HG03460 (cell line): ENCODE measurements at regions not wholly inside any gene's neighbourhood (a gene's known extent, or its start where the extent isn't known, plus 50 kb on each side); places are given as distances from the start of the nearest gene placed in this dataset.
"Not testable (repeated sequence)": the region's sequence is repeated elsewhere in the genome, so short reads cannot be mapped to it uniquely, and the experiment has no call there.

ENCODE experiments used
- ATAC-seq: cut with Tn5 transposase; IDR thresholded peaks from one replicate; pipeline ENCODE4 v1.9.1; 2021; ENCODE audit not compliant: unreplicated experiment

DNA sequence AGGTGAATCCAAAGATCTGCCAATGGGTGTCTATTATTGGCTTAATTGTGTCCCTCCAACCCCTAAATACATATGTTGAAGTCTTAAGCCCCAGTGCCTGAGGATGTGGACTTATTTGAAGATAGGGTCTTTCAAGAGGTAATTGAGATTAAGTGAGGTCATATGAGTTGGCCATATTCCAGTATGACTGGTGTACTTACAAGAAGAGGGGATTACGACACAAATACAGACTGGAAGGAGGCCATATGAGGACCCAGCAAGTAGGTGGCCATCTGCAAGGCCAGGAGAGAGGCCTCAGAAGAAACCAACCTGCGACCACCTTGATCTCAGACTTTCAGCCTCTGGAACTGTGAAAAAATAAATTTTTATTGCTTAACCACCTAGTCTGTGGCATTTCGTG is 121.1 kb upstream of the FN1 start:
- no peak for ATAC-seq

DNA sequence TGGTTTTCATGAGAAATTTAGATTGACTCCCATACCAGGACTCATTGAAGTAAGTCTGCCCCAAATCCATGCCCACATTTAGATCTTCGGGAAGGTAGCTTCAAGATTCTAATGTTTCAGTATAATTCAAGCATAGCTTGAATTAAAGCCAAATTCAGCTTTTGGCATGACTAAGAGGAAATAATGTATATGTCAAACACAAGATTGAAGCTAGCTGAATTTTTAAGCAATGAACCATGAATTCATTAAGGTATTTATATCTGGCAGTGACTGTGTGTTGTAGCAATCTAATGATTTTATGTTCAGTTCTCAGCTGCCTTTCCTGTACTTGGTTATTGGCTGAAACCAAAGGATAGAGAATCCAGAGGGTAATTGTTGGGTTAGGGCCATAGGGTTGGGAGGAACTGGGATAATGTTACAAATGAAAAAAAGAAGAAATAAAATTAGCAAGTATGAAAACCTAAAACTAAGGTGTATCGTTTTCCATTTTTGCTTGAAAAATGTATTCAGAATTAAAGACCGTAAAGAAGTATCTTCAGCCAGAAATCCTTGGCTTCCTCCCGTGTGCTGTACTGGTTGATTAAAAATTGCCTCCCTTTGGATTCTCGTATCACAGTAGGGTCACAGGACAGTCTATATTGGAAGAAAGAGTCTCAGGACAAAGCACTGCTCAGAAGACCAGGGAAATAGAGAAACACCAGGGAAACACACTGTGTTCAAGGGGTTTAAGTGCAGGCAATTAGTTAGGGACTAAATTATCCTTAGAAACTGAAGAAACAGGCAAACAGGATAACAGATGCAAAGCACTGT is 119.0 kb upstream of the FN1 start:
- ATAC-seq: no peak

DNA sequence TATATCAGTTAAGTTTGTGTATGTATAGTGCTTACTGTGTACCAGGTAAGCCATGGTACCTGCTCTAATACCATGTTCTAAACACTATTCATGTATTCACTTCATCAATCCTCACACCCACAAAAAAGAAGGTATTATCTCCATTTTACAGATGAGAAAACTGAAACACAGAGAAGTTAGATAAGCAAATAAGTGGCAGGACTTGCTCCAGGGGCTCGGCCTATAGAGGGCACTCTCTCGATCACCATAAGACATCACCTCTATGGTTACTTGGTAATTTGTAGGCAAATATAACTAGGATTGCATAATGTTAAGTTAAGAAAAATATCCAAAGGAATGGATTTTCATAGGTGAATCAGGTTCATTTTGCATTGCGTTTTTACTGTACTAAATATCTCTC is 118.1 kb upstream of the FN1 start:
- no peak for ATAC-seq

DNA sequence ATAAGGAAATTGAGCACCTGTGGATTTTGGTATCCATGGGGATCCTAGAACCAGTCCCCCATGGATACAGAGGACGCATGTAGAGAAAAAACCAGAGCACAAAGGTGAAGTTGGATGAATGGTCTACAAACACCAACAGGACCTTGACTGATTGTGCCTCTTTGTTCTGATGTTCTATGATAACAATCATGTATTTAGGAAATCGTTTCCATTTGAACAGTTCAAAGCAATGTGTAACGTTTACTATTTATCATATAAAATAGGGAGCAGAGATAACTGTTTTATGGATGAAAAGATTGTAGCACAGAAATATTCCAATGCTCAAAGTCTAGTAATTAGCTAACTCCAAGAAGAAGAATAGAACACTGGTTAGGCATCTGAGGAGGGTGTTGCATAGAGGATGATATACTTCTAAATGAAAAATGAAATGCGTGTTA is 116.3 kb upstream of the FN1 start:
- ATAC-seq: no peak

DNA sequence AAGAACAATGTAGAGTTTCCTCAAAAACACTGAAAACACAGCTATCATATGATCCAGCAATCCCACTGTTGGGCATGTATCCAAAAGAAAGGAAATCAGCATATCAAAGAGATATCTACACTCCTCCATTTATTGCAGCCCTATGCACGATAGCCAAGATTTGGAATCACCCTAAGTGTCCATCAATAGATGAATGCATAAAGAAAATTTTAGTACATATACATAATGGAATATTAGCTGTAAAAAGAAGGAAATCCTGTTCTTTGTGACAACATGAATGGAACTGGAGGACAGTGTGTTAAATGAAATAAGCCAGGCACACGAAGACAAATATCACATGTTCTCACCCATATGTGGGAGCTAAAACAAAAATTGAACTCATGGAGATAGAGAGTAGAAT is 114.5 kb upstream of the FN1 start:
- ATAC-seq: no peak

DNA sequence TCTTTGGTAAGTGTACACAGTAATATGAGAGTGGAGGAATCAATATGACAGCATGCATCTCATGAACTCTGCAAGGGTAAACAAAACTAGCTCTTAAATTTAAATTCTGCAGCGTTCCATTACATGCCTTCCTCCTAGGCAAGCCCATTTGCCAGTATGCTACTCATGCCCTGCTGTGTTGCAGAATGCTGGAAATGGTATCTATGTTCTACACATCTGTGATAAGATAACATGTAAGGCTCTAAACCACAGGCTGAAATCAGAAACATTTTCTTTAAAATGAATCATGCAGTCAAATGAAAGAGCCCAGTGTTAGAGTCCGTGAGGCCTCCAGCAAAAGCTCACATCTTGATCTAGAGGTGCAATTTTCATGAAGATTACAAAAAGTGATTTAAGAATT is 112.8 kb upstream of the FN1 start:
- no peak for ATAC-seq

DNA sequence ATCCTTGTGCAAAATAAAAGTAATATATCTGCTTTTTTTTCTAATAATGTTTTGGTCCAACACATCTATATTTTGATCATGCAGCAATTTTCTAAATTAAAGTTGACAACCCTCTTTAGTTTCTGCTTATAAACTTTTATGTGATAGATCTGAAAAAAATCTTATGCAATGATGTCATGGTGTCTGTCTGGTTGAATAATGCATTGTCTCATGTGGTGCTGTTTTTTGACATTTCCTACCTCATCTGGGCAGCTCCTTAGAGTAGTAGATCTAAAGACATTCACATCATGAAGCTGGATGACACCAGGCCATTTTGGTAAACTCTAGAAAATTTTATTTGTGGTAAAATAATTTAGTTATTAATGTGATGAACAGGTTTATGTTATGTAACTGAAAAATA is 106.8 kb upstream of the FN1 start:
- ATAC-seq: no peak

DNA sequence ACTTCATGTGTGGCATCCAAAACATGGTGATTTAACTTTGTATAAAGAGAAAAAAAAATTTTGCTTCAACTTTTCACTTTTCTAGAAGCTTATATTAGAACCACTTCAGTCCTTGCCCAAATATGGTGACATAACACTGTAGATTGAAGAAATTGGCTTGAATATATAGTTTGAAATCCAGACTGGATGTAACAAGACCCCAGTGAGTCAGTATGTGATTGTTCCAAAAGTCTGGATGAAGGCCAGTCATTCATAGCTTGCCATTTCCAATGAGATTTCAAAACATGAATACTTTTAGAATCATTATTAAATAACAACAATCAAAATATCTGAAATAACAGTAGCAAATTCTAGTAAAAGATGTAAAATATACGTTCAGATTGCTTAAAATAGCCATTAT is 104.8 kb upstream of the FN1 start:
- no peak for ATAC-seq

DNA sequence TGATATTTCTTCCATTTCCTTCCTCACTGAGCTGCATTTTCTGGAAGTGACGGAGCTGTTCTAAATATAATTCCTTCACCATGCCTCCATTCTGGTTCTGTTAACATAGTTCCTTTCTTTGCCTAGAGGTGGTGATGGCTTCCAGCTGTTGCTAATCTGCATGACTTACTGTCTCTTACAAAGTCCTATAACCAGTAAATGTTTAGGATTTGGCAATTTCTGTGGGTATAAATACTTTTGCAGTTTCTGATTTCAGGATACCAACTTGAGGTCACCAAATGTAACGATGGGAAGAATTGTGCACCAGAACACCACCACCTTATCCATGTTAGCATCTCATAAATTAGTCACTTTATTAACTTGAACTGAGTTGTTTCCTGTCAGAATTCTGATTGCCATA is 101.7 kb upstream of the FN1 start:
- no peak for ATAC-seq

DNA sequence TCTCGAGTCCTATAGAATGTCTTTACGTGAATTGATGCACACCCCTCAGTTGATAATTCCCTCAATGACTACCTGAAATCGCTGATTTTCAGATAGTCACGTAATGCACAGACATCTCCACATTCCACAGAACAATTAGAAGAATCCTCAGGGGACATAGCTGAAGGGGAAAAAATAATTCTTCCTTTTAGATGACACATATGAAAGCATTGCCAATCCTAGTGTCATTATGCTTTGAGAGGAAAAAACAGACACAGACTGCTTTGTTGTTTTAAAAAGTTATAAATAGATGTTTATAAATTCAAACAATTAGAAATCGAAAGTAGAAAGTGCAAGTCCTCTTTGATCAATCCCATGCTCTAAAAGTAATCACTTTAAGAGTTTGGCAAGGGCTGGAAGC is 100.6 kb upstream of the FN1 start:
- ATAC-seq: no peak

DNA sequence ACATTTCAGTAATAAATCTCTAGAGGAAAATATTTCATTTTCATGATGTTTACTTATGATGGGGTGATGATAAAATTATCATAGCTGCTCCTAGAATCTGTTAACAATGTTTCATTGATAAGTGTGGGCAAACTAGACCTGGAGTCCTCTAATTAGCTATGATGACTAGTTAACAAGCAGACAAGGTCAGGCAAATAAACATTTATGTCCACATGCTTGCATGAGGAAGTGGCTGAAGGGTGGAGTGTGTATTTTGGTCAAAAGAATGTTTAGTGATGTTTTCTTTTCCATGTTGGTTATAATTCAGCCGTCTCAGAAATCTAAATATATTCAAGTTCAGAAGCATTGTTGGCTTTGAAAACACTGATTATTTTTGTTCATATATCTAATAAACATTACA is 99.9 kb upstream of the FN1 start:
- ATAC-seq: no peak

DNA sequence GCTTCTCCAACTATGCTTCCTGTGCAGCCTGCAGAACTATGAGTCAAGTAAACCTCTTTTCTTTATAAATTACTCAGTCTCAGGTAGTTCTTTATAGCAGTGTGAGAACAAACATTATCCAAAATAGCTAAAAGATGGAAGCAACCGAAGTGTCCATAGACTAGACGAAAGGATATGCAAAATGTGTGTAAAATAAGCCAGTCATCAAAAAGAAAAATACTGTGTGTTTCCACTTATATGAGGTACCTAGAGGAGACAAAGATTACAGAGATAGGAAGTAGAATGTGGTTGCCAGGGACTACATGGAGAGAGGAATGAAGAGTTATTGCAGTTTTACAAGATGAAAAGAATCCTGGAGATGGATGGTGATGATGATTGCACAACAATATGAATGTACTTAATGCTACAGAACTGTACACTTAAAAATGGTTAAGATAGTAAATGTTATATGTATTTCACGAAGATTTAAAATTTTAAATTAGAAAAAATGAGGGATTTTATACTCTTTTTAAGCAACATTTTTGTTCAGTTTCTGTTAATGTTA is 99.3 kb upstream of the FN1 start:
- no peak for ATAC-seq

DNA sequence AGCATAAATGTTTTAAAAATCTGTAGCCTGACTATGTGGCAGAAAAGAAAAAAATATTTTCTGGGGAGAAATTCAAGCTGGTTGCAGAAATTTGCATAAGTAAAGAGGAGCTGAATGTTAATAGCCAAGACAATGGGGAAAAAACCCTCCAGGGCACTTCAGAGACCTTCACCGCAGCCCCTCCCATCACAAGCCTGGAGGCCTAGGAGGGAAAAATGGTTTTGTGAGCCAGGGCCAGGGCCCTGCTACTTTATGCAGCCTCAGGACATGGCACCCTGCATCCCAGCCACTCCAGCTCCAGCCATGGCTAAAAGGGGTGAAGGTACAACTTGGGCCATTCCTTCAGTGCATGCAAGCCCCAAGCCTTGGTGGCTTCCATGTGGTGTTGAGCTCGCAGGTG is 97.8 kb upstream of the FN1 start:
- ATAC-seq: not testable (repeated sequence)

DNA sequence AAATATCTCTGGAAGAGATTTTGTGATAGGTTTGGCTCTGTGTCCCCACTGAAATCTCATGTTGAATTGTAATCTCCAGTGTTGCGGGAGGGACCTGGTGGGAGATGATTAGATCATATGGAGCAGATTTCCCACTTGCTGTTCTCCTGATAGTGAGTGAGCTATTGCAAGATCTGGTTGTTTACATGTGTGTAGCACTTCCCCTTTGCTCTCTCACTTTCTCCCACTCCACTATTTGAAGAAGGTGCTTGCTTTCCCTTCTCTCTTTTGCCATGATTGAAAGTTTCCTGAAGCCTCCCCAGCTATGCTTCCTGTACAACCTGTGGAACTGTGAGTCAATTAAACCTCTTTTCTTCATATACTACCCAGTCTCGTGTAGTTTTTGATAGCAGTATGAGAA is 97.0 kb upstream of the FN1 start:
- ATAC-seq: no peak

DNA sequence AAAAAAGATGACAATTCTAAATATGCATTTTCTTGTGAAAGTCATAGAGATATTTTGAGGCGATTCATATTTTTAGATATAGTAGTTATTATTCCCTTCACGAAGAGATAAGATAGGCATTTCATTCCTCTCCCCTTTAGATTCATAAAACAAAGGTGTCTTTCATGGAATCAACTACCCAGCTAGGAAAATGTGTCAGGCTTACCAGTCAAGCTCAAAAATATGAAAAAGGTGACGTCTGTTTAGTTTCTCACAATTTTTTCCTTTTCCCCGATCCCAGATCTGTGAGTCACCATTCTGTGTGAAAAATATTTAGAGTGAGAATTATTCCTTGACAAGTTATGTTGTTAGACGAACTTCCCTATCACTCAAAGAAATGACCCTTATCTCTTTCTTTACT is 95.4 kb upstream of the FN1 start:
- no peak for ATAC-seq

DNA sequence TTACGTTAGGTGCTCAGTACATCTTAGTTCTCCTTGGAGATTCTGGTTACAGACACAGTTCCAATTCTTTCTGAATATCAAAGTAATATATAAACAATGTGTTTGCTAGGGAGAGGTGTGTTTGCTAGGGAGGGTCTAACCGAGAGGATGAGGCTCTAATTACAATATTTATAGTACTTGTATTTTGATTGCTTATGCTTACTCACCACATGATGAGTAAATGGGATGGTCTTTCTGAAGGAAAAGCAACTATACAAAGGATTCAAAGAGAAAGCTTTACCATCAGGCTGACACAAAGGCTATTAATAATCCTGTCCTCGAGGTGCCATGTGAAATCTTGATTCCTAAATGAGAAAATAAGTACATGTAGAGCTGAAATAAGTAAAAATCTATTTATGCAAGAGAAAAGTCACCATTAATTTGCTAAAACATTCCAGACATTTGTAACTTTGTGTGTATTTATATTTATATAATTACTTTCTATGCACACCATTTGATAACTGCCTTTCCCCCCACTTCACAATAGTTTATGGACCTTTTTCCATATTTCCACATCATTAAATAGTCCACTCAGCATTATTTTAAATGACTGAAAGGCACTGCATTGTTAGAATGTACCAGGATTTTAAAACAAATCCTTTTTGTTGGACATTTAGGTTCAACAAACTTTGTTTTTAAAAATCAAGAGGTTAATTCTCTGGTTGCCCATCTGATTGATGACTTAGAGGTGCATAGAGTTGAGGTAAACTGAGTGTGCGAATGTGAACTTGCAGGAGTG is 94.5 kb upstream of the FN1 start:
- no peak for ATAC-seq

DNA sequence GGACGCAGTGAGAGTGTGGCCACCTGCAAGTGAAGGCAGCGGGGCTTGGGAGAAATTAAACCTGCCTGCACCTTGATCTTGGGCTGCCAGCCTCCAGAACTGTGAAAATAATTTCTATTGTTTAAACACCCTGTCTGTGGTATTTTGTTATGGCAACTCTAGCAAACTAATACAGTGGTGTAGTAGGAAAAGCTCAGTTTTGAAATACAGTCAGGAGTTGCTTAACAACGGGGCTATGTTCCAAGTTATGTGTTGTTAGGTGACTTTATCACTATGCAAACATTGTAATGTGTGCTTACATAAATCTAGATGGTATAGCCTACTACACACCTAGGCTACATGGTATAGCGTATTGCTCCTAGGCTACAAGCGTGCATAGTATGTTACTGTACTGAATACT is 93.4 kb upstream of the FN1 start:
- ATAC-seq: no peak

DNA sequence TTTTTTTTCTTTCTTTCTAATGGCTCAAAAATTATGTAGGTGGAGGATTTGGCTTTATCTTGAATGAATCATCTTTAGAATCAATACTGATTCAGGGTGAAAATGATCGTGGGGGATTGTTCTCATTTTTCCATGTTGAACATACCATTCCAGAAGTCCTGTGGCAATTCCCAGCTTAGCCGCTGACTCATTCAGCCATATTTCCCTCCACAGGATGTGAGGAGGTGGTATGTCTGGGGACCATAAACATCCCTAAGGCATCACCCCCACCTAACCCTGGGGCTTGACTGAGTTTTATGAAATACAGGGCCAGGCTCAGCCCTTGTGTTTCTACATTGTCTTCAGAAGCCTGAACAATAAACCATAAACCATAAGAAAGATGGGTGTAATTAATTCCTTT is 92.7 kb upstream of the FN1 start:
- ATAC-seq: no peak

DNA sequence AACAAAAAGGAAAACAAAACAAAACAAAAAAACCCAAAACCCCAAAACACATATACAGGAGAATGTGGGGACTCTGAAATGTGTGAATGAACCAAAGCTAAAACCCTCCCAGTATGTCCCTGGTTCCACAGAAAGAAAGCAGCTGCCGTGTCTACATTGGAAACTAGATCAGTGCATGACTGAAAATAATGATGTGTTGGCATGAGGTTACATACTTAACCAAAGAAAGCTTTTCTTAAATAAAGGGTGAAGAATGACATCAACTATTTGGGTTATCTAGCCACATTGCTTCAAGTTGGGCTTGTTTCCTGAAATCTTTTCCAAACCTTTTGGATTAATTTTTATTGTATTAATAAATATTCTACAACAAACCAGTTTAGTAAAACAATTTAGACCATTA is 91.9 kb upstream of the FN1 start:
- ATAC-seq: no peak

DNA sequence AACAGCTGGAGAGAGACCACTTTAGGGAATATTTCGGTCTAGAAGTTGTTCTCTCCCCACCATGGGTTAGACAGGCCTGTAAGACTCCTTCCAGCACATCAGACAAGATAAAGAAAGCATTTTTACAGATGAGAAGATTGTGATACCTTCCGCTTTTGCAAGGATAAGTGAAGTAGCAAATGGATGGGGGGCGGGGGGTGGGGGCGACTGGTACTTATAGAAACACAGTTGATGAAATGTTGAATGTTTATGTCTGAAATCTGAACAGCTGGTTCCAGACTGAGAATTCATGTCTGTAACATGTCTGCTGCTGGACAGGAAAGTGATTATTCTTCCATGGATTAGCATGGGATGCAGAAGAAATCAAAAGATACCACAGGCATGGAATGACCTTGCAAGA is 90.5 kb upstream of the FN1 start:
- ATAC-seq: no peak

DNA sequence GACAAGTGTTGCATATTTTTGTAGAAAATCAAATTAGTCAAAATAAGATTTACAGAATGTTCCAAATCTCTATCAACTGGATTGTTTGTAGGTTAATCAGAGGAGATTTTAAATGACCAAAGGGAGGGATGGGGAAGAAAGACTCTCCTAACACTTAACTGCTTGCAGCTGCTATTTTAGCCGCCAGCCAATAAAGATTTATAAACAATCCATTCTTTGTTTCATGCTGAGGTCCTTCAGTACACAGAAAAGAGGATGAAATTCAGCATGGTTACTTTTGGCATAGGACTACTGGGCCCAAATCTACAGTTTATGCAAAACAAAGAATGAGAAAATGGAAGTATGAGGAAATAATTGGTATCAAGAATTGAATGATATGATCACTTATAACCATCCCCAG is 86.4 kb upstream of the FN1 start:
- ATAC-seq: no peak

DNA sequence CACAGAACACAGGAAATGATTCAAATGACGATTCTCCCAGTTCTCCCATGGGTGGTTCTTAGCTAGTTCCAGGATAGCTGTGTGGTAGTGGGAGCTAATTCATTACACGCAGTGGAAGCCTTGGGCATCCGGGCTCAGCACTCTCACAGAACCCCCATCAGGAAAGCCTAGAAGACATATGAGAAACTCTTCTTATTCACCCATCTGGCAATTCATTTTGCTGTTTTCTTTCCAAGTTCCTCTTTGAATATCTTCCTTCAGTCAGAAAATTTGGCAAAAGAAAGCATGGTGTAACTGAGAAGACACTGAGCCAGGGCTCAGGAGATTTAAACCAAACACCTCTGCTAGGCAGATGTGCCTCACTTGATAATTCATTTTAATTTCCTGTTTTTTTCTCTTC is 85.2 kb upstream of the FN1 start:
- ATAC-seq: no peak
